ENCODE measurements at regions not wholly inside any gene's neighbourhood (a gene's known extent, or its start where the extent isn't known, plus 50 kb on each side); places are given as distances from the start of the nearest gene placed in this dataset.

DNA sequence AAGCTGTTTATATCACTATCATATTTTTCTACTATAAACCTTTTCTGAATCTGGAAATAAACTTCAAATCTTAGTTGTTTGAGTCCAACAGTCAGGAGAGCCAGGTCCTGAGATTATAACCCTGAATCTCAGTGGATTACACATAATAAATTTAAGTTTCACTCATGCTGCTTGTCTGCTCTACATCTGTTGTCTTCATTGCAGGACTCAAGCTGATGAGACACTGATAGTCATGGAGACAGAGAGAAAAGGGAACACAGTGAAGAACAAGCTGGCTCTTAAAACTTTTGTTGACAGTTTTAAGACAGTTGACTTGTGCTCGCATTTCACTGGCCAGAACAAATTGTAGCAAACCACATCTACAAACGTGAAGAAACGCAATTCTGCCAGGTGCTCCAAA is 327.0 kb upstream of the CTSO start:
- TF ChIP-seq, protein P1, sequence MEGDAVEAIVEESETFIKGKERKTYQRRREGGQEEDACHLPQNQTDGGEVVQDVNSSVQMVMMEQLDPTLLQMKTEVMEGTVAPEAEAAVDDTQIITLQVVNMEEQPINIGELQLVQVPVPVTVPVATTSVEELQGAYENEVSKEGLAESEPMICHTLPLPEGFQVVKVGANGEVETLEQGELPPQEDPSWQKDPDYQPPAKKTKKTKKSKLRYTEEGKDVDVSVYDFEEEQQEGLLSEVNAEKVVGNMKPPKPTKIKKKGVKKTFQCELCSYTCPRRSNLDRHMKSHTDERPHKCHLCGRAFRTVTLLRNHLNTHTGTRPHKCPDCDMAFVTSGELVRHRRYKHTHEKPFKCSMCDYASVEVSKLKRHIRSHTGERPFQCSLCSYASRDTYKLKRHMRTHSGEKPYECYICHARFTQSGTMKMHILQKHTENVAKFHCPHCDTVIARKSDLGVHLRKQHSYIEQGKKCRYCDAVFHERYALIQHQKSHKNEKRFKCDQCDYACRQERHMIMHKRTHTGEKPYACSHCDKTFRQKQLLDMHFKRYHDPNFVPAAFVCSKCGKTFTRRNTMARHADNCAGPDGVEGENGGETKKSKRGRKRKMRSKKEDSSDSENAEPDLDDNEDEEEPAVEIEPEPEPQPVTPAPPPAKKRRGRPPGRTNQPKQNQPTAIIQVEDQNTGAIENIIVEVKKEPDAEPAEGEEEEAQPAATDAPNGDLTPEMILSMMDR (IDR thresholded peaks at IDR 0.05), result no peak
- TF ChIP-seq POLR2A (IDR thresholded peaks at IDR 0.05; ENCODE audit: low read depth) (no peak), POLR2AphosphoS5 (IDR thresholded peaks at IDR 0.05) (no peak)

Data from esophagus muscularis mucosa (tissue), 3 donors.